DOHH2 (cell line): ENCODE measurements at regions not wholly inside any gene's neighbourhood (a gene's known extent, or its start where the extent isn't known, plus 50 kb on each side); places are given as distances from the start of the nearest gene placed in this dataset.

ENCODE experiments used
- EZH2phosphoT487 ChIP-seq: fragments of 200-600 bp; sonication (generic); IDR thresholded peaks from 2 replicates; pipeline ENCODE4 v1.6.1; 2017; ENCODE audit warnings: borderline replicate concordance, mild to moderate bottlenecking, antibody characterized with exemption, low read length, moderate library complexity, mixed read lengths
- TF ChIP-seq, protein P1 (sequence below): fragments of 200-600 bp; sonication (generic); IDR thresholded peaks from one replicate; pipeline ENCODE4 v1.5.1; 2014; ENCODE audit warnings: antibody characterized with exemption, mild to moderate bottlenecking, low read depth, low read length; ENCODE audit not compliant: poor library complexity, severe bottlenecking

DNA sequence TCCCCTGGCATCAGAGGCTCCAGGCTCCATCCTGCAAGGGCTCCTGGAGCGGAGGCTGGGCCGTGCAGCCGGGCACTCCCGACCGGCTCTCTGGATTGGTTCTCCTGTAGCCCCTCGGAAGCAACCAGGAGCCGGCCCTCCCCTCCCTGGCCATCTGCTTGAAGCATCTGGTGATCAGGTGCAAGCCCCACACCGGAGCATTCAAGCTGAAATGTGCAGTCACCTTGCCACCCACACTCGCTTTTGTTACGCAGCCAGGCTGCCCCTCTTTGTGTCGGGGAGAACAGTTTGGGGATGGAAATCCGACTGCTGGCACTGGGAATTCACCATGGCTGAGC lies 258.8 kb downstream of the ZNF536 start:
- TF ChIP-seq, protein P1, sequence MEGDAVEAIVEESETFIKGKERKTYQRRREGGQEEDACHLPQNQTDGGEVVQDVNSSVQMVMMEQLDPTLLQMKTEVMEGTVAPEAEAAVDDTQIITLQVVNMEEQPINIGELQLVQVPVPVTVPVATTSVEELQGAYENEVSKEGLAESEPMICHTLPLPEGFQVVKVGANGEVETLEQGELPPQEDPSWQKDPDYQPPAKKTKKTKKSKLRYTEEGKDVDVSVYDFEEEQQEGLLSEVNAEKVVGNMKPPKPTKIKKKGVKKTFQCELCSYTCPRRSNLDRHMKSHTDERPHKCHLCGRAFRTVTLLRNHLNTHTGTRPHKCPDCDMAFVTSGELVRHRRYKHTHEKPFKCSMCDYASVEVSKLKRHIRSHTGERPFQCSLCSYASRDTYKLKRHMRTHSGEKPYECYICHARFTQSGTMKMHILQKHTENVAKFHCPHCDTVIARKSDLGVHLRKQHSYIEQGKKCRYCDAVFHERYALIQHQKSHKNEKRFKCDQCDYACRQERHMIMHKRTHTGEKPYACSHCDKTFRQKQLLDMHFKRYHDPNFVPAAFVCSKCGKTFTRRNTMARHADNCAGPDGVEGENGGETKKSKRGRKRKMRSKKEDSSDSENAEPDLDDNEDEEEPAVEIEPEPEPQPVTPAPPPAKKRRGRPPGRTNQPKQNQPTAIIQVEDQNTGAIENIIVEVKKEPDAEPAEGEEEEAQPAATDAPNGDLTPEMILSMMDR: no peak
- TF ChIP-seq EZH2phosphoT487: no peak
